Esophagus muscularis mucosa (tissue), 4 donors: ENCODE measurements at regions not wholly inside any gene's neighbourhood (a gene's known extent, or its start where the extent isn't known, plus 50 kb on each side); places are given as distances from the start of the nearest gene placed in this dataset.

Experiments used
- EP300 ChIP-seq: sonication (generic); formaldehyde crosslinking; IDR thresholded peaks from one replicate; pipeline ENCODE4 v1.6.1; 2017; ENCODE audit warnings: antibody characterized with exemption
- POLR2A ChIP-seq: fragments of 450-650 bp; IDR thresholded peaks from one replicate; pipeline ENCODE4 v1.6.1; 2017; ENCODE audit warnings: antibody characterized with exemption, moderate library complexity, mild to moderate bottlenecking, low read depth
- POLR2AphosphoS5 ChIP-seq, 2 donors: sonication (generic); formaldehyde crosslinking; IDR thresholded peaks; one replicate each; pipeline ENCODE4 v1.6.1; 2017; ENCODE audit warnings: antibody characterized with exemption in 2 of 2
- TF ChIP-seq, protein P1 (sequence below), 3 experiments: fragments of 200-600 bp in 2 of 3; fragments of 450-650 bp in 1 of 3; sonication (generic) in 2 of 3; IDR thresholded peaks; one replicate each; pipeline ENCODE4 v1.5.1; 2017 to 2019; ENCODE audit warnings: antibody characterized with exemption in 3 of 3, mild to moderate bottlenecking in 2 of 3, moderate library complexity in 1 of 3

DNA sequence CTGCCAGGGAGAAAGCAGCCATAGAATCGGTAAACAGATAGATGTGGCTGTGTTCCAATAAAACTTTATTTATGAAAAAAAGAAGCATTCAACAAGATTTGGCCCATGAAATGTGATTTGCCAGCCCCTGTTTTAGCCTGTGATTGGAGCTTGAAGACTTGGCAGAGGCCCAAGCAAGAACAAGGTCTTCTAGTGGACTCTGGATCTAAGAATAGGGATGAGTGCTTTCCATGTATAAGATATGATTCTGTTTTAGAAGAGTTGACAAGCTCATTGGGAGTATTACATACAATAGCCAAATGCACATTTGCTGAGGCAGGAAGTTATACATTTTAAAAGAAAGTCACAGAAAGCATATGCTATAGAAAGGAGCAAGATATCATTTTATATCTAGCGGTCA lies 175.6 kb upstream of the LUZP2 start:
- TF ChIP-seq EP300, result no peak
- TF ChIP-seq, protein P1, sequence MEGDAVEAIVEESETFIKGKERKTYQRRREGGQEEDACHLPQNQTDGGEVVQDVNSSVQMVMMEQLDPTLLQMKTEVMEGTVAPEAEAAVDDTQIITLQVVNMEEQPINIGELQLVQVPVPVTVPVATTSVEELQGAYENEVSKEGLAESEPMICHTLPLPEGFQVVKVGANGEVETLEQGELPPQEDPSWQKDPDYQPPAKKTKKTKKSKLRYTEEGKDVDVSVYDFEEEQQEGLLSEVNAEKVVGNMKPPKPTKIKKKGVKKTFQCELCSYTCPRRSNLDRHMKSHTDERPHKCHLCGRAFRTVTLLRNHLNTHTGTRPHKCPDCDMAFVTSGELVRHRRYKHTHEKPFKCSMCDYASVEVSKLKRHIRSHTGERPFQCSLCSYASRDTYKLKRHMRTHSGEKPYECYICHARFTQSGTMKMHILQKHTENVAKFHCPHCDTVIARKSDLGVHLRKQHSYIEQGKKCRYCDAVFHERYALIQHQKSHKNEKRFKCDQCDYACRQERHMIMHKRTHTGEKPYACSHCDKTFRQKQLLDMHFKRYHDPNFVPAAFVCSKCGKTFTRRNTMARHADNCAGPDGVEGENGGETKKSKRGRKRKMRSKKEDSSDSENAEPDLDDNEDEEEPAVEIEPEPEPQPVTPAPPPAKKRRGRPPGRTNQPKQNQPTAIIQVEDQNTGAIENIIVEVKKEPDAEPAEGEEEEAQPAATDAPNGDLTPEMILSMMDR (IDR thresholded peaks at IDR 0.05), result no peak
- TF ChIP-seq POLR2A, result no peak
- no peak for TF ChIP-seq POLR2AphosphoS5 (IDR thresholded peaks at IDR 0.05)
